GM12874 (cell line): ENCODE measurements at regions not wholly inside any gene's neighbourhood (a gene's known extent, or its start where the extent isn't known, plus 50 kb on each side); places are given as distances from the start of the nearest gene placed in this dataset.

Experiments
- TF ChIP-seq, protein P1 (sequence below): IDR thresholded peaks from 2 replicates; pipeline ENCODE4 v1.5.1; 2011; ENCODE audit warnings: low read depth, mild to moderate bottlenecking, control low read depth, low read length, moderate library complexity; ENCODE audit not compliant: insufficient read depth

DNA sequence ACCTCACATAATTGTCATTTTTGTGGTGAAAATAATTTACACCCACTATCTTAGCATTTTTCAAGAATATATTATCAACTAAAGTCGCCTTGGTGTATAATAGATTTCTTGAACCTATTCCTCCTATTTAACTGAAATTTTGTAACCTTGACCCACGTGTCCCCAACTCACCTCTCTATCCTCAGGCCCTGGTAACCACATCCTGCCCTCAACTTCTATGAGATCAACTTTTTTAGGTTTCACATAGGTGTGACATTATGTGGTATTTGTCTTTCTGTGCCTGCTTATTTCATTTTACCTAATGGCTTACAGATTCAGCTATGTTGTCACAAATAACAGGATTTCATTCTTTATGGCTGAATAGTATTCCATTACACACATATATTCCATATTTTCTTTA is 73.0 kb upstream of the CNTNAP4 start:
- TF ChIP-seq, protein P1, sequence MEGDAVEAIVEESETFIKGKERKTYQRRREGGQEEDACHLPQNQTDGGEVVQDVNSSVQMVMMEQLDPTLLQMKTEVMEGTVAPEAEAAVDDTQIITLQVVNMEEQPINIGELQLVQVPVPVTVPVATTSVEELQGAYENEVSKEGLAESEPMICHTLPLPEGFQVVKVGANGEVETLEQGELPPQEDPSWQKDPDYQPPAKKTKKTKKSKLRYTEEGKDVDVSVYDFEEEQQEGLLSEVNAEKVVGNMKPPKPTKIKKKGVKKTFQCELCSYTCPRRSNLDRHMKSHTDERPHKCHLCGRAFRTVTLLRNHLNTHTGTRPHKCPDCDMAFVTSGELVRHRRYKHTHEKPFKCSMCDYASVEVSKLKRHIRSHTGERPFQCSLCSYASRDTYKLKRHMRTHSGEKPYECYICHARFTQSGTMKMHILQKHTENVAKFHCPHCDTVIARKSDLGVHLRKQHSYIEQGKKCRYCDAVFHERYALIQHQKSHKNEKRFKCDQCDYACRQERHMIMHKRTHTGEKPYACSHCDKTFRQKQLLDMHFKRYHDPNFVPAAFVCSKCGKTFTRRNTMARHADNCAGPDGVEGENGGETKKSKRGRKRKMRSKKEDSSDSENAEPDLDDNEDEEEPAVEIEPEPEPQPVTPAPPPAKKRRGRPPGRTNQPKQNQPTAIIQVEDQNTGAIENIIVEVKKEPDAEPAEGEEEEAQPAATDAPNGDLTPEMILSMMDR, result no peak

DNA sequence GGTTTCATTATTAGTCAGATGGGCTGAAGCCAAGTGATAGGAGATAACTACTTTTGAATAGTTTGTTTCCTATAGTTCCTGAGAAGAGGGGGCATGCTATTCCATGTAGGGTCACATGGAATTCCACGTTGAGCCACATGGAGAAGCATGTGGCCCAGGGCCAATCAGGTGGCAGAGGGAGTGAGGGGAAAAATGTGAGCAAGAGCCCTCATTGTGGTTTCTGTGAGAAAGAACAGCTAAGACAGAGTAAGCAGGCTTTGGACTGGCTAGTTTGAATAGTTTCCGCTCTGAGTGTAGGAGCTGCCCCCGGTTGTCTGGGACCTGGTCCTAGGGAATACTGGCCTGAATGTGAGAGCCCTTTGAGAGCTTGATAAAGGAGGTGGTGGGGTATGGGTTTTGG is 69.9 kb upstream of the CNTNAP4 start:
- TF ChIP-seq, protein P1, result no peak

DNA sequence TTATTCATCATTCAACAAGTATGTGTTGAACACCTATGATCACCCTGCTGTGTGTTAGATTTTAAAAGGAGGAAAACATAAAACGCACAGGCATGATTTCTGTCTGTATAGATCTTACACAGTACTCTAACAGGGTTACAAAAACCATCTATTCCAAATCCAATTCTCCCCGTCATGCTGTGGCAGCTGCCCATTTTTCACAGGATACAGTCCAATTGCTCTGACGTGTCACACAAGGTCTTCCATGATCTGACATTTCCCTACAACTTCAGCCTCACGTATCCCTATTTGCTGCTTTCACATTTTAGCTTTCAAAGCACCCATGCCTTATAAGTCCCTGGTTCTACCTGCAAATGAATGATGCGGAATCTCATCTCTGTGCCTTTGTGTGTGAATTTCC is 67.0 kb upstream of the CNTNAP4 start:
- TF ChIP-seq, protein P1, result no peak

DNA sequence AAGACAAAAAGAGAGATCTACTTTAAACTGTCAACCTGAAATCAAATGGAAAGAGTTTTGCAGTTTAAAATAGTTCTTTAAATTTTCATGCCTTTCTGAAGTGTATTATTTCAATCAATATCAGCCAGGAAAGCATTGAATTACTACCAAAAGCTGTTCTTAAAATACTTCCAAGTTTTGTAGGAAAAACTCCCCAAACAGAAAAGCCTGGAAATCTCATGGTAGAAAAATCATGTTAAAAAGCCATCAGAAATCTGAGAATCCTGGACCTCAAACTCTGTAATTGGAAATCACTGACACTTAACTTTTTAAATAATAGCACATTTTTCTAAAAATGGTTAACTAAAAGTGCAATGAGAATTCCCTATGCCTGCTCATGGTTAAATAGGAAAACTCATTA is 63.3 kb upstream of the CNTNAP4 start:
- TF ChIP-seq, protein P1, result no peak

DNA sequence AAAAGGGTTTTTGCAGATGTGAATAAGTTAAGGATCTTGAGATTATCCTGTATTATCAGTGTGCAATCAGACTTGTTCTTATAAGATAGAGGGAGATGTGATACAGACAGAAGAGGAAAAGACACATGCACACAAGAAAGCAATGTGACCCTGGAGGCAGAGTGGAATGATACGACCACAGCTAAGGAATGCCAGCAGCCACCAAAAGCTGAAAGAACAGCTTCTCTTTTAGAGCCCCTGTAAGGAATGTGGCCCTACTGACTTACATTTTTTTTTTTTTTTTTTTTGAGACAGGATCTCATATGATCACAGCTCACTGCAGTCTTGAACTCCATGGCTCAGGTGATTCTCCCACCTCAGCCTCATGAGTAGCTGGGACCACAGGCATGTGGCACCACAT is 62.3 kb upstream of the CNTNAP4 start:
- TF ChIP-seq, protein P1, result no peak

DNA sequence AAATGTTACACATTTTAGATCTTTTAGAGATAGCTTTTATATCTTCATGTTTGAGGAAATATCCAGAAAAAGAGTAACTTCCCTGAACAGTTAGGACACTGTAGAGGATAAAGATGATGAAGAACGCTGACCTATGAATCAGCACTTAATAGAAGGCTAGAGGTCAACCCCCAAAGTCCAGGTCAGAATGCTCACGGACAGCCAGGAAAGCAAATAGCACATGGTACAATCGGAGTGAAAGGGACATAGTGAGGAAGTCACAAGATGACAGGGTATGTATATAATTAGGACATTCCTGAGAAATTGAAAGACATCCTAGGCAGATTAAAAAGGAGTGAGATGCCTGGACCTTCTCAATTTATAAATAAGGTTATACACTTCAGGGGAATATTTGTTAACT is 55.1 kb upstream of the CNTNAP4 start:
- TF ChIP-seq, protein P1, result no peak

DNA sequence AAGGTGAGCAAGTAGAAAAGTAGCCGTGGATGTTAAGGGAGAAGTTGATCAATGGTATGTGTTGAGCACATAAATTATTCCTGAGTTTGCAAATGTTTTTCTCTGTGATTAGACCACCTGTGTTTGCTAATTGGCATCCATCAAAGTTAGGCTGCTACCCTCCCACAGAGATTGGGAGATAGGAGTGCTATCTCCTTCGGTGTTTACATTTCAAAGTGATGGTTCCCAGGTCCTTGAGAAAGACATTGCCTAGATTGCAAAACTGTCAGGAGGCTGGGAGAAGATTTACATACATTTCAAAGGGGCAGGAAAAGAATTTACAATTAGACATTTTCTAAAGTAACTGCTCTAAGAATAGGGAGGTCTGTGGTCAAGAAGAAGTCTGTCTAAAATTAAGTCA is 54.3 kb upstream of the CNTNAP4 start:
- TF ChIP-seq, protein P1, result no peak

DNA sequence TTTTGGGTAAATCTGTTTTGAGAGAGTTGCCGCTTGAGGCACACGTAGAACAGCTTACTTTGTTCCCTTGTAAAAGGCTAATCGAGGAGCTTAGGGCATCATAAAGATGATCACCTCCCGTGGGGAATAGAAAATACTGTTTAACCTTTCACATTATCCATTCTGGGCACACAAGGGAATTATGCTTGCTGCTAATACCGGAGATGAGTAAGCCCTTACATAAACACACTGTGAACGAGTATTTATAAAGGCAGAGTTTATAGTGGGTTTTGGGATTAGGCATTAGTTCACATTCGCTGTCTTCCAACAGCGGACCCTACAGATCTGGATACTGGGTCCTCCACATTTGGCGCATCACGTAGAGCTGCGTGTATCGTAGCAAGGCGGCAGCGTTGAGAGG is 51.2 kb upstream of the CNTNAP4 start:
- TF ChIP-seq, protein P1, result no peak
